ENCODE measurements at regions not wholly inside any gene's neighbourhood (a gene's known extent, or its start where the extent isn't known, plus 50 kb on each side); places are given as distances from the start of the nearest gene placed in this dataset.
A peak's percentile ranks its signal among the peaks of the same experiment; 100 is the strongest.
"Not testable (repeated sequence)": the region's sequence is repeated elsewhere in the genome, so short reads cannot be mapped to it uniquely, and the experiment has no call there.

DNA sequence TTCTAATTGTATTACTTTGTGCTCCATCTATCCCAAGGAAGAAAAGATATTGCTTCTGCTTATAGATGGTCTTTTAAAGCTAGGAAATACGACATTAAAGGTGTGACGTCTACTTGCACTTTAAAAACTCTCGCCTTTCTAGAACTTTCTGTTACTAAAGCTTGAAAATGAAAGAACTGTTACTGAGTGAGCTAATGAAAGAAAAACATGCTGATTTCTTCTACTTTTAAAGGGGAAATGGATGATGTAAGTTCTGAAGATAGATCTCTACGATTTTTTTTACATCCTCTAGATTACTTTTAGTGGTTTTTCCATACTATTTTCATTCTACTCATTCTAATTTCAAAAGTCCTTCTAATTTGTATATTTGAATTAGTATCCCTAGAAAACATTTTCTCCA, 387.5 kb downstream of the USP25 start:
- Mint-ChIP-seq H3K27ac (no peak overlapping the region), H3K36me3 (no peaks in the 10 kb centered on the region), H3K9me3 (peaks cover 0 to 3% (median 0%) of the 10 kb centered on the region in 5 donors), H3K4me3 (no peak overlapping the region), H3K27me3 (no peaks in the 10 kb centered on the region), H3K4me1 (no peaks in the 10 kb centered on the region)
- ChIA-PET CTCF (no interaction called here), POLR2A (no interaction called here)
- no peaks in the 10 kb centered on the region for H3K27me3 ChIP-seq (ENCODE audit: insufficient read depth, low read length, poor library complexity, severe bottlenecking)
- H3K36me3 ChIP-seq (ENCODE audit: insufficient read depth, low read length): no peaks in the 10 kb centered on the region
- no peaks in the 10 kb centered on the region for H3K9me3 ChIP-seq (ENCODE audit: low read length)
- H3K4me3 ChIP-seq (ENCODE audit: low read length): no peak overlapping the region
- H3K27ac ChIP-seq (ENCODE audit: low read depth, low read length): no peak overlapping the region
- H3K4me1 ChIP-seq (ENCODE audit: insufficient read depth, low read length): no peaks in the 10 kb centered on the region
- DNase-seq: no peak

DNA sequence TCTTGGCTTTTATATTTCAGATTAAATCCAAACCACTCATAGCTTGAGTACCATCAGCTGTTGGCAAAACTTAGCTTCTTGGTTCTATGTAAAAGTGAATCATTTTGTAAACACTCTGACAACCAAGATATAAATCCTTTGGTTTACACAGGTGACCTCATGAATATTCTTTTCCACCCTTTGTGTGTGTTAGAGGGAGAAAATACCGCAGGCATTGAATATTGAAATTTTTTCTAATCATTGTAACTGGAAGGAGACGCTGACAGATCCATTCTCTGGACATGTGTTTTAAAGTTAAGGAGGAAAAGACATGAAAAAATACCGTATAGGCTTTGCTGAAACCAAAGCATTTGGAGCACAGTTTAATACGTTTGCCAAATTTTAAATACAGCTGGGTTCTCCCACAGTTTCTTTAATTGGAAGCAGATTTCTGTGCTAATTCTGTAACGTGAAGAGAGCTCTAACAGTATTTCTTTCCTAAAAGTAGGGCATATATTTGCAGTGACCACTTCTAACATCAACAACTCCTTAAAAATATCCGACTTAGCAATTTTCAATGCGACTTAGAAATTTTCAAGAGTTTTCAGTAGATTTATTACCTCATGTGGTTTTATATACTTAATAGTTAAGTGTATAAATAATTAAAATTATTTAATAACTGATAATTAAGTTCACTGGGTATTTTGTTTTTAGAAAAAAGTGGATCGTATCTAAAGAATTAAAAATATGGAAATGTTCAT, 388.2 kb downstream of the USP25 start:
- no peak overlapping the region for H3K4me3 Mint-ChIP-seq
- CTCF ChIA-PET: no interaction called here
- Histone ChIP-seq H3K36me3 (ENCODE audit: insufficient read depth, low read length) (no peaks in the 10 kb centered on the region), H3K27ac (ENCODE audit: low read depth, low read length) (no peak overlapping the region), H3K9me3 (ENCODE audit: low read length) (no peaks in the 10 kb centered on the region), H3K4me1 (ENCODE audit: insufficient read depth, low read length) (no peaks in the 10 kb centered on the region), H3K27me3 (ENCODE audit: insufficient read depth, low read length, poor library complexity, severe bottlenecking) (no peaks in the 10 kb centered on the region), H3K4me3 (ENCODE audit: low read length) (no peak overlapping the region)
- H3K27ac Mint-ChIP-seq: peak overlapping the region in 1 of 8 donors; percentile 3
- DNase-seq: no peak
- H3K36me3 Mint-ChIP-seq: no peaks in the 10 kb centered on the region
- peaks cover 0 to 3% (median 0%) of the 10 kb centered on the region in 5 donors for H3K9me3 Mint-ChIP-seq
- POLR2A ChIA-PET: no interaction called here
- no peaks in the 10 kb centered on the region for H3K4me1 Mint-ChIP-seq
- no peaks in the 10 kb centered on the region for H3K27me3 Mint-ChIP-seq

DNA sequence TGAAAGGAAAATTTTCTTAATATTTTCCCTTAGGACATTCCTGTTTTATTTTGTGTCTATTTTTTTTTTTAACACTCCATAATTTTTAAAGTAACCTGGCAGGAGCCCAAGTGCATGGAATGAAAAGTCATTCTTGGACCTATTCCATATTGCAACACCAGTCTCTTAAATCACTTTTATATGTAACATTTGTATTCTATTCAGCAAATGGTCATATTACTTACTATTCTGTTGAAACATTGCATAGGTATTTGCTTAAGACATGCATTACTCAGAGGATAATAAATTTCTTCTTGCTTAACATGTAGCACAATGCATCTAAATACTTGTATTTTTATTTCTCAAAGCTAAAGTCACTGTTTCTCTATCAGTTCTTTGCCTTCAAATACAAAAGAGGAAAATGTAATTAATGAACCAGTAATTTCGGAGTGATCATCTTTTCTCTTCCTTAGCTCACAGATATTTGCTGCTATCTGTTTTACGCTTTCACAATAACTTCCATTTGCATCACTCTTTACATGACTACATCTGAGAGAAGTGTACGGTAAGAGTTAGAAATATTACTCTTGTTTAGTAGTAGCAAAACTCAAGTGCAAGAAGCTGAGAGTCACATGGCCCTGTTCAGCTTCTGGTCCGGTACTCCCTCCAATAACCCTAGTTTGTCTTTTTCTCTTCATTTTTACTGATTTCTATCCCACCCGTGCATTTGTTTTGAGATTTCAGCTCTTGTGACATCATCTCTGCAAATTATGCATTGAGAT, 394.8 kb downstream of the USP25 start:
- Mint-ChIP-seq H3K27ac (no peak overlapping the region), H3K27me3 (no peaks in the 10 kb centered on the region)
- POLR2A ChIA-PET: no interaction called here

DNA sequence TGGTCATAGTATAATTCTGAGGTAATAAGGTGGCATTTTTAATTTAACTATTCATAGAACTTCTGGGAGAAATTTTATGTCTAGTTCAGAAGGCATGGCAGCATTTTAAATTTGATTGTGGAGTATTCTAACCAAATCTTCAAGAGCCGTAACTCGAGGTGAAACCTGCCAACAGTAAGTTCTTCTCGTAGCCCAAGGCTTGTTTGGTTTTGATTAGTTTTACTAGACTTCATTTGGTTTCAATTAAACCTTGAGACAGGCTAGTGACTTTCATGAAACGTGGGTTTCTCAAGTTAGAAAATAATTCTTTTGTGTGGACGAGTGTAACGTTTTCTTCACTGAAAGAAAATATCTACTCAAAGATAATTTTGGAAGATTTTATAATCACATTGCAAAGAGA, 395.5 kb downstream of the USP25 start:
- no peaks in the 10 kb centered on the region for H3K36me3 Mint-ChIP-seq
- ChIA-PET CTCF (no interaction called here), POLR2A (no interaction called here)
- Histone ChIP-seq H3K36me3 (ENCODE audit: insufficient read depth, low read length) (no peaks in the 10 kb centered on the region), H3K9me3 (ENCODE audit: low read length) (no peaks in the 10 kb centered on the region), H3K4me1 (ENCODE audit: insufficient read depth, low read length) (no peaks in the 10 kb centered on the region), H3K27ac (ENCODE audit: low read depth, low read length) (no peak overlapping the region), H3K4me3 (ENCODE audit: low read length) (no peak overlapping the region), H3K27me3 (ENCODE audit: insufficient read depth, low read length, poor library complexity, severe bottlenecking) (no peaks in the 10 kb centered on the region)
- no peaks in the 10 kb centered on the region for H3K4me1 Mint-ChIP-seq
- H3K4me3 Mint-ChIP-seq: no peak overlapping the region
- no peak overlapping the region for H3K27ac Mint-ChIP-seq
- H3K27me3 Mint-ChIP-seq: no peaks in the 10 kb centered on the region
- no peak for DNase-seq
- H3K9me3 Mint-ChIP-seq: peaks cover 0 to 8% (median 0%) of the 10 kb centered on the region in 5 donors

More for the DNA sequence above, 394.8 kb downstream of the USP25 start:
- no peaks in the 10 kb centered on the region for H3K36me3 ChIP-seq (ENCODE audit: insufficient read depth, low read length)
- Mint-ChIP-seq H3K4me1 (no peaks in the 10 kb centered on the region), H3K36me3 (no peaks in the 10 kb centered on the region), H3K4me3 (no peak overlapping the region), H3K9me3 (peaks cover 0 to under 1% (median 0%) of the 10 kb centered on the region in 5 donors)
- no peak overlapping the region for H3K4me3 ChIP-seq (ENCODE audit: low read length)
- H3K27ac ChIP-seq (ENCODE audit: low read depth, low read length): no peak overlapping the region
- H3K9me3 ChIP-seq (ENCODE audit: low read length): no peaks in the 10 kb centered on the region
- DNase-seq: no peak
- CTCF ChIA-PET: no interaction called here
- no peaks in the 10 kb centered on the region for H3K27me3 ChIP-seq (ENCODE audit: insufficient read depth, low read length, poor library complexity, severe bottlenecking)
- H3K4me1 ChIP-seq (ENCODE audit: insufficient read depth, low read length): no peaks in the 10 kb centered on the region

DNA sequence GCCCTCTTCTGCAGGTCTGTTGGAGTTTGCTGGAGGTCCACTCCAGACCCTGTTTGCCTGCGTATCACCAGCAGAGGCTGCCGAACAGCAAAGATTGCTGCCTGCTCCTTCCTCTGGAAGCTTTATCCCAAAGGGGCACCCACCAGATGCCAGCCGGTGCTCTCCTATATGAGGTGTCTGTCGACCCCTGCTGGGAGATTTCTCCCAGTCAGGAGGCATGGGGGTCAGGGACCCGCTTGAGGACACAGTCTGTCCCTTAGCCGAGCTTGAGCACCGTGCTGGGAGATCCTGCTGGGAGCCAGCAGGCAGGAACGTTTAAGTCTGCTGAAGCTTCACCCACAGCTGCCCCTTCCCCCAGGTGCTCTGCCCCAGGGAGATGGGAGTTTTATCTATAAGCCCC, 402.7 kb downstream of the USP25 start:
- H3K4me1 ChIP-seq (ENCODE audit: insufficient read depth, low read length); CTCF ChIA-PET; H3K9me3 ChIP-seq (ENCODE audit: low read length); H3K27ac ChIP-seq (ENCODE audit: low read depth, low read length); H3K36me3 ChIP-seq (ENCODE audit: insufficient read depth, low read length); DNase-seq; POLR2A ChIA-PET; H3K4me1 Mint-ChIP-seq; H3K27ac Mint-ChIP-seq; H3K27me3 Mint-ChIP-seq; H3K4me3 Mint-ChIP-seq; H3K4me3 ChIP-seq (ENCODE audit: low read length); H3K27me3 ChIP-seq (ENCODE audit: insufficient read depth, low read length, poor library complexity, severe bottlenecking); H3K36me3 Mint-ChIP-seq: not testable (repeated sequence)
- H3K9me3 Mint-ChIP-seq: peaks cover 0 to 11% (median 0%) of the 10 kb centered on the region in 5 donors

DNA sequence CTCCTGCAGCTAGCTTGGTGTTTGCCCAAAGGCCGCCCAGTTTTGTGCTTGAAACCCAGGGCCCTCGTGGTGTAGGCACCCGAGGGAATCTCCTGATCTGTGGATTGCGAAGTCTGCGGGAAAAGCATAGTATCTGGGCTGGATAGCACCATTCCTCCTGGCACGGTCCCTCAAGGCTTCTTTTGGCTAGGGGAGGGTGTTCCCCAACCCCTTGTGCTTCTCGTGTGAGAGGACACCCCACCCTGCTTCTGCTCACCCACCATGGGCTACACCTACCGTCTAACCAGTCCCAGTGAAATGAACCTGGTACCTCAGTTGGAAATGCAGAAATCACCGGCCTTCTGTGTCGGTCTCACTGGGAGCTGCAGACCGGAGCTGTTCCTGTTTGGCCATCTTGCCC, 403.5 kb downstream of the USP25 start:
- Mint-ChIP-seq H3K4me1 (no peaks in the 10 kb centered on the region), H3K4me3 (no peak overlapping the region), H3K27ac (no peak overlapping the region), H3K9me3 (peaks cover 0 to 11% (median 0%) of the 10 kb centered on the region in 5 donors), H3K36me3 (no peaks in the 10 kb centered on the region), H3K27me3 (no peaks in the 10 kb centered on the region)
- Histone ChIP-seq H3K4me3 (ENCODE audit: low read length) (no peak overlapping the region), H3K9me3 (ENCODE audit: low read length) (no peaks in the 10 kb centered on the region), H3K27me3 (ENCODE audit: insufficient read depth, low read length, poor library complexity, severe bottlenecking) (no peaks in the 10 kb centered on the region), H3K36me3 (ENCODE audit: insufficient read depth, low read length) (no peaks in the 10 kb centered on the region), H3K4me1 (ENCODE audit: insufficient read depth, low read length) (no peaks in the 10 kb centered on the region), H3K27ac (ENCODE audit: low read depth, low read length) (no peak overlapping the region)
- no peak for DNase-seq
- ChIA-PET POLR2A (no interaction called here), CTCF (no interaction called here)

DNA sequence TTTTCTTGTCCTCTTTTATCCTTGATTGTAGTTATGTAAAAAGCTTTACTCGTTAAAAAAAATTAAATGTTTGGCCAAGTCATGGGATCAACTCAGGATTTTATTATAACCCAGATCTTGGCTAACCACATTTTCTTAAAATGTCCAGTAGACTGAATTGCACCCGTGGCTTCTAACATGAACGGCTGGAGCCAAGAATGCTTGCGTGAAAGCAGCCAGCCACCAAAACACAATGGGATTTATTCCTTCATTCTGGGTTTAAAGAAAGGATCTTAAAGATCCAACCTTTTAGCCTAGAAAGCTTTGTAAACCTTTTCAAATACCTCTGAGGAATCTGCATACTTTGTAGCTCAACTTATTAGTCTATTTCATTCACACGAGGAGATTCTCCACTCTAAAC, 404.4 kb downstream of the USP25 start:
- H3K27ac ChIP-seq (ENCODE audit: low read depth, low read length): no peak overlapping the region
- ChIA-PET POLR2A (no interaction called here), CTCF (no interaction called here)
- H3K27me3 ChIP-seq (ENCODE audit: insufficient read depth, low read length, poor library complexity, severe bottlenecking): no peaks in the 10 kb centered on the region
- Mint-ChIP-seq H3K9me3 (peaks cover 0 to 11% (median 0%) of the 10 kb centered on the region in 5 donors), H3K27me3 (peaks cover 0 to under 1% of the 10 kb centered on the region in 2 donors), H3K27ac (no peak overlapping the region), H3K4me3 (no peak overlapping the region), H3K36me3 (no peaks in the 10 kb centered on the region), H3K4me1 (no peaks in the 10 kb centered on the region)
- no peak overlapping the region for H3K4me3 ChIP-seq (ENCODE audit: low read length)
- no peaks in the 10 kb centered on the region for H3K9me3 ChIP-seq (ENCODE audit: low read length)
- no peaks in the 10 kb centered on the region for H3K4me1 ChIP-seq (ENCODE audit: insufficient read depth, low read length)
- DNase-seq: no peak
- H3K36me3 ChIP-seq (ENCODE audit: insufficient read depth, low read length): no peaks in the 10 kb centered on the region

DNA sequence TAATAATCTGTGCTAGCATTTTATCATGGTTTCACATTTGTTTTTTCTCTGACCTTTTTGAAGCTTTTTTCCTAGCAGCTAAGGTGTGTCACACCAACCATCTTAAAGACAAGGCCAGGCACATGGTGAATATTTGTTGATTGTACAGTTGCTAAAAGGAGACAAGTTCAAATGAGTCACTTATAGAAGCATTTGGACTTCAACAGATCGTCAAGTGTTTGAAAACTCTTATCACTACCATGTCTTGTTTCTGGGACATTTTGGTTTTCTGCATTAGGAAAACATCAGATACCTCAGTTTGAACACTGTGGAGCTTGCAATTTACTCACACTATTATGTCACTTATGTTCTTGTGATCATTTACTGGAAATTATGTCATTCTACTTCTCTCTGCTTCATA, 407.3 kb downstream of the USP25 start:
- POLR2A ChIA-PET: no interaction called here
- Mint-ChIP-seq H3K27ac (no peak overlapping the region), H3K9me3 (peaks cover 0 to 3% (median 0%) of the 10 kb centered on the region in 5 donors), H3K36me3 (no peaks in the 10 kb centered on the region), H3K4me3 (no peak overlapping the region), H3K4me1 (no peaks in the 10 kb centered on the region), H3K27me3 (peaks cover 0 to 1% of the 10 kb centered on the region in 2 donors)
- no peaks in the 10 kb centered on the region for H3K36me3 ChIP-seq (ENCODE audit: insufficient read depth, low read length)
- H3K4me3 ChIP-seq (ENCODE audit: low read length): no peak overlapping the region
- H3K4me1 ChIP-seq (ENCODE audit: insufficient read depth, low read length): no peaks in the 10 kb centered on the region
- no peaks in the 10 kb centered on the region for H3K27me3 ChIP-seq (ENCODE audit: insufficient read depth, low read length, poor library complexity, severe bottlenecking)
- CTCF ChIA-PET: no interaction called here
- H3K9me3 ChIP-seq (ENCODE audit: low read length): no peaks in the 10 kb centered on the region
- no peak for DNase-seq
- no peak overlapping the region for H3K27ac ChIP-seq (ENCODE audit: low read depth, low read length)

All from CD8-positive, alpha-beta memory T cell (primary cell).